Ovary (tissue), 3 donors: ENCODE measurements at regions not wholly inside any gene's neighbourhood (a gene's known extent, or its start where the extent isn't known, plus 50 kb on each side); places are given as distances from the start of the nearest gene placed in this dataset.

Source experiments
- CTCF ChIP-seq, 3 donors: fragments of 450-650 bp in 2 of 3; fragments of 200-600 bp in 1 of 3; IDR thresholded peaks; one replicate each; pipeline versions ENCODE4 v1.5.1 to v1.8.0; 2016 to 2022; ENCODE audit warnings: antibody characterized with exemption in 3 of 3, mild to moderate bottlenecking in 1 of 3
- POLR2A ChIP-seq: fragments of 450-650 bp; IDR thresholded peaks from one replicate; pipeline ENCODE4 v1.6.1; 2017; ENCODE audit warnings: antibody characterized with exemption, mild to moderate bottlenecking, moderate library complexity
- donor health status: DM: no; HTN: no; CAD: no.

DNA sequence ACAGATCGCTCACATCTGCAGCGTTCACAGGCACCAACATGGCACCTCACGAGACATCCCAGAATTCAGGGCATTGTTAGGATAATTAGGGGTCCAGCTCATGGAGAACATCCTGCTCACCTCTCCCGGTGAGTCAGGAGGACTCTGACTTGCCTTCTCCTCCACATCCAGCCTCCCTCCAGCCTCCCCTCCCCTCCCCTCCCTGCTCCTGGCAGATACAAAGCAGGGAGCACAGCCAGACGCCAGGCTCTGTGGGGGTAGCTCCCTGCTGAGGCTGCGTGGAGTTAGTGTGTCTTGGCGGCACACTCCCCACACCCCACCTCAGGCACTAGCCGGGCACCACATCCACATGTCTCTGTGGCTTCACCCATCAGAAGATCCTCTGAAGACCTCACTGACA is 320.6 kb downstream of the CXCL12 start:
- no peak for TF ChIP-seq POLR2A
- no peak for TF ChIP-seq CTCF (IDR thresholded peaks at IDR 0.05)
